PC-3 (cell line): ENCODE measurements at regions not wholly inside any gene's neighbourhood (a gene's known extent, or its start where the extent isn't known, plus 50 kb on each side); places are given as distances from the start of the nearest gene placed in this dataset.
A peak's percentile ranks its signal among the peaks of the same experiment; 100 is the strongest.

Source experiments
- ATAC-seq: fragments of 200-7000 bp; cut with Tn5 transposase; 2 replicates; pipeline ENCODE4 v1.9.1; 2020; ENCODE audit warnings: mild to moderate bottlenecking, moderate library complexity
- BruUV-seq: library from RNA; stranded (reverse); fragments of 400-500 nt; replicated peaks from 2 replicates; lab custom pipeline; 2021; lab: Mats Ljungman, UMichigan
- CTCF ChIA-PET: fragments of 300-600 bp; sonication (Branson Sonifier 250); formaldehyde crosslinking; loops from one replicate; lab custom pipeline; 2022; ENCODE audit warnings: antibody characterized with exemption; lab: Charles Lee
- POLR2A ChIA-PET: fragments of 300-600 bp; sonication (Branson Sonifier 250); formaldehyde crosslinking; loops from one replicate; lab custom pipeline; 2022; ENCODE audit warnings: antibody characterized with exemption; ENCODE audit not compliant: unreplicated experiment; lab: Charles Lee
- DNase-seq: peaks from one replicate; pipeline ENCODE4 v3.0.0-alpha.2; 2015
- H2AFZ ChIP-seq: fragments of 300-600 bp; sonication (generic); 2 replicates; pipeline ENCODE4 v1.6.0; 2016; ENCODE audit warnings: antibody characterized with exemption, low read length
- H3F3A ChIP-seq: fragments of 300-600 bp; sonication (generic); one replicate; pipeline ENCODE4 v1.6.0; 2017; ENCODE audit warnings: antibody characterized with exemption, low read length, control low read depth, mild to moderate bottlenecking; ENCODE audit not compliant: unreplicated experiment
- H3K27ac ChIP-seq: fragments of 300-600 bp; sonication (generic); 2 replicates; pipeline ENCODE4 v1.5.1; 2016; ENCODE audit warnings: mild to moderate bottlenecking, low read length
- H3K27me3 ChIP-seq: fragments of 300-600 bp; sonication (generic); 2 replicates; pipeline ENCODE4 v1.6.1; 2016; ENCODE audit warnings: low read length, mixed read lengths
- H3K36me3 ChIP-seq: fragments of 300-600 bp; sonication (generic); 2 replicates; pipeline ENCODE4 v1.6.1; 2016; ENCODE audit warnings: low read depth, mixed run types, low read length, mixed read lengths
- H3K4me1 ChIP-seq: fragments of 300-600 bp; sonication (generic); 2 replicates; pipeline ENCODE4 v1.5.1; 2016; ENCODE audit warnings: low read length; ENCODE audit not compliant: insufficient read depth
- H3K4me2 ChIP-seq: fragments of 300-600 bp; sonication (generic); 2 replicates; pipeline ENCODE4 v1.6.0; 2016; ENCODE audit warnings: low read length
- H3K4me3 ChIP-seq: fragments of 300-600 bp; sonication (generic); 2 replicates; pipeline ENCODE4 v1.5.1; 2016; ENCODE audit warnings: mild to moderate bottlenecking, low read length, mixed read lengths
- H3K79me2 ChIP-seq: fragments of 300-600 bp; sonication (generic); 2 replicates; pipeline ENCODE4 v1.6.1; 2017; ENCODE audit warnings: low read length, mixed read lengths
- H3K9ac ChIP-seq: fragments of 300-600 bp; sonication (generic); 2 replicates; pipeline ENCODE4 v1.6.0; 2016; ENCODE audit warnings: mild to moderate bottlenecking, low read length
- H3K9me2 ChIP-seq: fragments of 300-600 bp; sonication (generic); replicated peaks from 2 replicates; pipeline ENCODE4 v1.6.1; 2016; ENCODE audit warnings: mixed run types, low read length, mixed read lengths
- H3K9me3 ChIP-seq: fragments of 300-600 bp; sonication (generic); 2 replicates; pipeline ENCODE4 v1.6.1; 2016; ENCODE audit warnings: low read length, mixed read lengths
- H4K20me1 ChIP-seq: fragments of 300-600 bp; sonication (generic); 2 replicates; pipeline ENCODE4 v1.6.1; 2016; ENCODE audit warnings: low read length, mixed read lengths
- EZH2 ChIP-seq: fragments of 300-600 bp; sonication (generic); IDR thresholded peaks from one replicate; pipeline ENCODE4 v1.6.1; 2017; ENCODE audit warnings: antibody characterized with exemption, mild to moderate bottlenecking, low read length; ENCODE audit not compliant: unreplicated experiment
- EZH2phosphoT487 ChIP-seq: fragments of 300-600 bp; sonication (generic); IDR thresholded peaks from 2 replicates; pipeline ENCODE4 v1.6.1; 2018; ENCODE audit warnings: mild to moderate bottlenecking, antibody characterized with exemption, low read length, borderline replicate concordance
- intact Hi-C: fragments of 100-400 bp; cut with micrococcal nuclease; formaldehyde crosslinking; loops from 2 replicates; pipeline ENCODE4 v1.9.0; 2023
- TF ChIP-seq, protein P1 (sequence below): fragments of 300-600 bp; sonication (generic); conservative IDR thresholded peaks from 2 replicates; pipeline ENCODE4 v1.5.1; 2017; ENCODE audit warnings: antibody characterized with exemption, low read depth, mild to moderate bottlenecking, low read length

DNA sequence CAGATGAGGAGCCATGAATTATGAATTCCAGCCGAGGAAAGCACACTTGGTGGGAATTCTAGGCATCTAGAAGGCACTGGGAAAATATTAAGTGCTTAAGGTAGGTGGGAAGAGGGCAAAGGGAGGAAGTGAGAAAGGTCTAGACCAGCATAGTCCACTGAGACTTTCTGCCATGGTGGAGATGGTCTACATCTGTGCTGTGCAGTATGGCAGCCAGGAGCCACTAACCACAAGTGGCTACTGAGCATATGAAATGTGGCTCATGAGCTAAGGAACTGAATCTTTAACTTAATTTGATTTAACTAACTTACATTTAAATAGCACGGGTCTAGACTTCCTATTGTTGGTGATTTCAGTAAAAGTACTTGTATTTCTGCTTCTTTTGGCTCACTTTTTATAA is 82.5 kb upstream of the SEM1 start:
- ATAC-seq (no peak), DNase-seq (no peak)
- no peaks in the 10 kb centered on the region for H3K79me2 ChIP-seq
- H3K9me3 ChIP-seq, result no peaks in the 10 kb centered on the region
- H3K27ac ChIP-seq, result no peak overlapping the region
- CTCF ChIA-PET, result no interaction called here
- no peaks in the 10 kb centered on the region for H3K9me2 ChIP-seq
- H3K9ac ChIP-seq, result no peak overlapping the region
- POLR2A ChIA-PET, result no interaction called here
- H3K27me3 ChIP-seq, result no peaks in the 10 kb centered on the region
- peaks cover 4% of the 10 kb centered on the region; the same call in 1 of the 2 replicates for H3K4me1 ChIP-seq
- H3K4me2 ChIP-seq, result no peak overlapping the region
- no TSS peak for BruUV-seq
- H3K4me3 ChIP-seq, result no peak overlapping the region
- no peaks in the 10 kb centered on the region for H4K20me1 ChIP-seq
- H3K36me3 ChIP-seq, result no peaks in the 10 kb centered on the region
- TF ChIP-seq EZH2 (no peak), EZH2phosphoT487 (no peak)
- TF ChIP-seq, protein P1, sequence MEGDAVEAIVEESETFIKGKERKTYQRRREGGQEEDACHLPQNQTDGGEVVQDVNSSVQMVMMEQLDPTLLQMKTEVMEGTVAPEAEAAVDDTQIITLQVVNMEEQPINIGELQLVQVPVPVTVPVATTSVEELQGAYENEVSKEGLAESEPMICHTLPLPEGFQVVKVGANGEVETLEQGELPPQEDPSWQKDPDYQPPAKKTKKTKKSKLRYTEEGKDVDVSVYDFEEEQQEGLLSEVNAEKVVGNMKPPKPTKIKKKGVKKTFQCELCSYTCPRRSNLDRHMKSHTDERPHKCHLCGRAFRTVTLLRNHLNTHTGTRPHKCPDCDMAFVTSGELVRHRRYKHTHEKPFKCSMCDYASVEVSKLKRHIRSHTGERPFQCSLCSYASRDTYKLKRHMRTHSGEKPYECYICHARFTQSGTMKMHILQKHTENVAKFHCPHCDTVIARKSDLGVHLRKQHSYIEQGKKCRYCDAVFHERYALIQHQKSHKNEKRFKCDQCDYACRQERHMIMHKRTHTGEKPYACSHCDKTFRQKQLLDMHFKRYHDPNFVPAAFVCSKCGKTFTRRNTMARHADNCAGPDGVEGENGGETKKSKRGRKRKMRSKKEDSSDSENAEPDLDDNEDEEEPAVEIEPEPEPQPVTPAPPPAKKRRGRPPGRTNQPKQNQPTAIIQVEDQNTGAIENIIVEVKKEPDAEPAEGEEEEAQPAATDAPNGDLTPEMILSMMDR, result no peak
- intact Hi-C loops, result loop anchor here (10.0 kb wide), 1 partner anchor 377 kb away; no protein-coding TSS in a partner anchor
- no peaks in the 10 kb centered on the region for H3F3A ChIP-seq
- H2AFZ ChIP-seq, result no peak overlapping the region

DNA sequence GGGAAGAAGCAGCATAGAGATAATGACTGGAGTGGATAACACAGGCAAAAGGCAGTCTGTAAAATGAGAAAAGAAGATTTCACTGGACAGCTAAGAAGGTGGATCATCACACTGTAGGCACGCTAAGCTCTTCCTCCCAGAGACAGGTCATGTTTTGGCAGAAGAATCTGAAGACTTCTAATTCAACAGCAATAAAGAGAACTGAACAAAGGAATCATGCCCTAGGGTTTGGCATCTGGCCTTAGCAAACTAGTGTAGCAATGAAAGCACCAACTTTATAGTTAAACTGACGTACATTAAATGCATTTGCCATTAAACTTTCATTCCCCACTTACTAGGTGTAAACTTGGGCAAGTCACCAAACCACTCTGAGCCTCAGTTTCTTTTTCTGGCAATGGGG is 84.4 kb upstream of the SEM1 start:
- Histone ChIP-seq H3K4me1 (peaks cover 4% of the 10 kb centered on the region; the same call in 1 of the 2 replicates), H3K9ac (no peak overlapping the region), H3K27me3 (no peaks in the 10 kb centered on the region), H3K27ac (peak overlapping the region; percentile 68), H3K9me2 (no peaks in the 10 kb centered on the region), H3K4me3 (no peak overlapping the region), H3F3A (no peaks in the 10 kb centered on the region), H3K4me2 (no peak overlapping the region), H3K9me3 (no peaks in the 10 kb centered on the region), H4K20me1 (no peaks in the 10 kb centered on the region), H3K79me2 (no peaks in the 10 kb centered on the region), H2AFZ (no peak overlapping the region), H3K36me3 (no peaks in the 10 kb centered on the region)
- TF ChIP-seq, protein P1, result no peak
- TF ChIP-seq EZH2phosphoT487, result no peak
- no peak for TF ChIP-seq EZH2
- intact Hi-C loops, result loop anchor here (1.0 to 10.0 kb wide), 2 partner anchors 155 to 379 kb away; no protein-coding TSS in a partner anchor
- BruUV-seq, result no TSS peak
- ATAC-seq (peak; percentile 70), DNase-seq (peak; percentile 76)
- ChIA-PET CTCF (no interaction called here), POLR2A (interaction anchor here (0.6 kb wide), 1 partner anchor 154 kb away, joined by 3 read pairs; no protein-coding TSS in a partner anchor)

DNA sequence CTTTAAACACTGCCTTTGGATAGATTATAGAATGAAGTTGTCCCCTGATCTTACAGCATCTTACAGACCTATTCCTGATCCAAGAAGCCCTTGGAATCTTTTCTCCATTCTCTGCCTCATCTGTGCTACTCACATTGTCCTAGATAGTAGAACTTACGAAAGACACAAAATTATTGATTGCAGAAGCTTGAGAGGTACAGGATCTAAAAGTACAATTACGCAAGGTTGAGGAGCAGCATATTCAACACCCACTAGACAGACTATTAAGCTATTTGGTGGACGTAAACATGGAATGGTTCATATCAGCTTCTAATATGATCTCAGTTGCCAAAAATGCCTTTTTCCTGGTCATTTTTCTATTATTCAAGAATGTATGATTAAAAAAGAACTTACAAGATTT is 90.5 kb upstream of the SEM1 start:
- ChIA-PET CTCF (no interaction called here), POLR2A (no interaction called here)
- Histone ChIP-seq H3K4me2 (no peak overlapping the region), H3K36me3 (no peaks in the 10 kb centered on the region), H3K27me3 (no peaks in the 10 kb centered on the region), H3K4me3 (no peak overlapping the region), H3K9me2 (no peaks in the 10 kb centered on the region), H2AFZ (no peak overlapping the region), H3F3A (no peaks in the 10 kb centered on the region), H3K79me2 (no peaks in the 10 kb centered on the region), H3K9me3 (no peaks in the 10 kb centered on the region), H4K20me1 (no peaks in the 10 kb centered on the region), H3K4me1 (no peaks in the 10 kb centered on the region), H3K9ac (no peak overlapping the region), H3K27ac (no peak overlapping the region)
- ATAC-seq (no peak), DNase-seq (no peak)
- intact Hi-C loops, result loop anchor here (10.0 kb wide), 1 partner anchor 225 kb away; the partner anchor contains the start of gene DLX5
- TF ChIP-seq EZH2 (no peak), EZH2phosphoT487 (no peak)
- TF ChIP-seq, protein P1, result no peak
- BruUV-seq, result no TSS peak
